NCI-H226 (cell line): ENCODE measurements at regions not wholly inside any gene's neighbourhood (a gene's known extent, or its start where the extent isn't known, plus 50 kb on each side); places are given as distances from the start of the nearest gene placed in this dataset.

Experiments
- DNase-seq: peaks from one replicate; pipeline ENCODE4 v3.0.0-alpha.2; 2015

DNA sequence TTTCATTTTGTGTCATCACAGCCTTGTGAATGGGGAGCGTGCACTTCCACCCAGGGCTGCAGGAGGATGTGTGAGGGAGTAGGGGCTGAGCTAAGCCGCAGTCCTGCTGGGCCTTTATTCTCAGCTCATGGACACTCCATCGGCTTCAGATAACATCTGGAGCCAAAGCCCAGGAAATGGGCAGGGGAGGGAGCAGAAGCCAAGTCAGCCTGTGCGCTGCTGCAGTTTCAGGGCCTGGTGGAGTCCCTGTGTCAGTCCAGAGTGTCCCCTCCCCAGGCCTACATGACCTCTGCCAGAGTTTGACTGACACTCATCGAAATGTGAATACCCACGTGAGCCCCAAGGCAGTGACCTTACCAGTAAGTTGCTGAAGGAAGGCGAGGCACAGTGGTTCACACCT is 242.2 kb downstream of the LOXHD1 start:
- no peak for DNase-seq

- DNase-seq = no peak
These were observed 241.3 kb downstream of the LOXHD1 start for GRCh38 chr18:46415532-46416252.

- peak; percentile 14 for DNase-seq
These were observed 240.0 kb downstream of the LOXHD1 start for GRCh38 chr18:46416706-46417638.

DNA sequence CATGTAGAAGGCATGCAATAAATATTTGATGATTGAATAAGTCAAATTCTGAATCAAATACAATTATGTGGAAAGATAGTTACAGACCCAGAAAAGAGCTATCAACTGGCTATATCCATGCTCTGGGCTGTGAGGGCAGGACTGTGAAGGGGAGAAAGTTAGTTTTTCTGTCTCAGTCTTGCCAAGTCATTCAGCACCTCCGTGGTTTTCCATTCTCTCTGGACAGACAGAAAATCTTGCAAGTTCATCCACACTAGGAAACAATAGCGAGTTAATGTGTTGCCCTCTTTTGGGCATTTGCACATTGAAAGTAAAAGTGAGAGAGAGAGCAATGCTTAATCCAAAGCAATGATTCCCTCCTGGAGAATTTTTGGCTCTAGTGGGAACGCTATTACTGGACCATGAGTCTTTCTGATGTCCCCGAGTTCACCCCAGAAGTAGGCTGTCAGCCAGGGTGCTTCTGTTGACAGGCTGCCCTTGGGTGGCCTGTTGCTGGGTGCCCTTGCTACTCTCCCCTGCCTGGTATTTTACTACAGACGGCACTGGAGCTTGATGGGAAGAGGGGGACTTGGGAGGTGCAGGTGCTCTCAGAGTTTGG is 238.3 kb downstream of the LOXHD1 start:
- no peak for DNase-seq

DNA sequence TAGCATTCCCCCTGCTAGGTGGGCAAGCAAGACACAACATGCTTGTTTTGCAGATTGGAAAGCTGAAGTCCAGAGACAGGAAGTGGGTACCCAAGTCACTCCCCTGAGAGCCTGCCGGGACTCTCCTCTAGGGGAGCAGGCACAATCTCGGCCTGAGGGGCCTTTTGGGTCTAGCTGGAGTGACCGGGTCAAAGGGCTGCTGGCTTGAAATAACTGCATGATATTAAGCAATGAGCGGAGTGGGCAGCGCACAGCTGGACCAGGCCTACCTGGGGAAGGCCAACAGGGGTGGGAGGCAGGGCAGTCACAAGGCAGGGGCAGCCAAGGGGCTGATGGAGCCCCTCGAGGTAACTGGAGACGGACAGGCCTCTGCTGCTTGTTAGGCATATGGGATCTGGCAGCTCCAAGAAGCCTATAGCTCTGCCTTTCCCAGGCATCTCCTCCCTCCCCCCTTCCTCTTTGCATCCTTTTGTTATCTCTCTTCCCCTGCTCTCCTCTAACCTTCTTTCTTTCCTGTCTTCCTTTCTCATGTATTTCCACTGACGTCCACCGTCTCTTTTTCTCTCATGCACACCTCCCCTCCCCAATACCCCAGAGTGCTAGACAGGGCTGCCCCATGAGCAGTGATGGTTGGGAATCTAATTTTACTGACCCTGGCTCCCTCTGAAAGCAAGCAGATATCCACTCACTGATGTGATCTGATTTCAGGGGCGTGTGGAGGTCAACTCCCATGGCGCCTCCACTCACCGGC is 237.5 kb downstream of the LOXHD1 start:
- DNase-seq = no peak

GRCh38 chr18:46421973-46422551 is 235.0 kb downstream of the LOXHD1 start:
- no peak for DNase-seq

GRCh38 chr18:46422552-46423055 is 234.4 kb downstream of the LOXHD1 start:
- no peak for DNase-seq

DNA sequence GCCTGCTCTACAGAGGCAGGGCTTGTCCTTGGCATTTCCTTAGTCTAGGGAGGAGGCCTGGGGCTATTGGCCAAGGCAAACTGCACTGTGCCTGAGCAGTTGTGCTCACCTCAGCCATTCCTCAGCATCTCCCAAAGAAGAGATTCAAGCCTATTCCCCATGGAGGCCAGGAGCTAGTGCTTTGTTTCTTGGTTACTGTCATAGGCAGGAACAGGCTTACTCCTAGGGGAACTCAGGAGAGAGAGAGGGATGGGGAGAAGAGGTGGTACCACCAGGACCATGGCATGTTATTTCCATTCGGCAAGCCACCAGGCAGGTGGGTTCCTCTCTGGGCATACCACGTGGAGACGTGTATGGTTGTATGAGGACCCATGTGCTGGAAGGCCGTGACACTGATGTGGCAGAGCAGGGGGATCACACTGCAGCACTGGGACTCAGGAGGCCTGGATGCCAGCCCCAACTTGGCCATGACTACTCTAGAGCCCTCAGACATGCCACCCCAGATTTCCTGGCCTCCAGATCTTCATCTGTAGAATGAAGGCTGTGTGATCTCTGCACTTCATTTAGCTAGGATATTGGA is 233.7 kb downstream of the LOXHD1 start:
- DNase-seq = no peak

GRCh38 chr18:46424898-46425297 is 232.1 kb downstream of the LOXHD1 start:
- no peak for DNase-seq

DNA sequence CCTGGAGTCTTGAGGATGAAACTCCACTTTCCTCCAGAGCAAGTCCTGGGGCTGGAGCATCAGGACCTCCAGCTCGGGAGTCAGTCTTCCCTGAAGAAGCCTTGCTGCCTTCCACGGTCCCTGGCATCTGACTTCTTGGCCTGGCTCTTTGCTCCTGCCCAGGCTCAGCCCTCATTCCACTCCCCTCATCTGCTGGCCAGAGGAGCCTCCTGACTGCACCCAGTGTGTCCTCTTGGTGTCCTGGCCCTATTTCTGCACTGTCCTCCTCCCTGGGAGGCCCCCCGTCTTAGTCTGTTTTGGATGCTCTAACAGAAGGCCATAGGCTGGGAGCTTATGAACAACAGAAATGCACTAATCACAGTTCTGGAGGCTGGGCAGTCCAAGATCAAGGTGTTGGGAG is 231.5 kb downstream of the LOXHD1 start:
- DNase-seq = no peak

GRCh38 chr18:46426021-46426678 is 230.9 kb downstream of the LOXHD1 start:
- no peak for DNase-seq

- DNase-seq = no peak
These were observed 230.4 kb downstream of the LOXHD1 start for GRCh38 chr18:46426679-46427047.
